SK-N-SH treated with all-trans-retinoic acid at 6 μM for 48 hours (cell line): ENCODE measurements at regions not wholly inside any gene's neighbourhood (a gene's known extent, or its start where the extent isn't known, plus 50 kb on each side); places are given as distances from the start of the nearest gene placed in this dataset.

Experiments used
- ATAC-seq: fragments of 200-7000 bp; cut with Tn5 transposase; 3 replicates; pipeline ENCODE4 v1.9.1; 2020; ENCODE audit warnings: mild to moderate bottlenecking, moderate library complexity
- ARNTL ChIP-seq: fragments of 450-650 bp; formaldehyde crosslinking; IDR thresholded peaks from 2 replicates; pipeline ENCODE4 v1.5.0; 2020; ENCODE audit warnings: low read depth, mild to moderate bottlenecking, moderate library complexity, borderline replicate concordance
- BACH2 ChIP-seq: fragments of 250-450 bp; sonication (Bioruptor Pico); IDR thresholded peaks from 2 replicates; pipeline ENCODE4 v1.9.0; 2021; ENCODE audit warnings: mild to moderate bottlenecking, borderline replicate concordance
- CSDC2 ChIP-seq: fragments of 250-450 bp; sonication (Bioruptor Pico); IDR thresholded peaks from 2 replicates; pipeline ENCODE4 v1.5.0; 2020; ENCODE audit warnings: mild to moderate bottlenecking, moderate library complexity
- ESRRG ChIP-seq: fragments of 250-450 bp; sonication (Bioruptor Pico); IDR thresholded peaks from 2 replicates; pipeline ENCODE4 v1.6.1; 2021; ENCODE audit warnings: mild to moderate bottlenecking
- GLIS3 ChIP-seq: fragments of 250-450 bp; sonication (Bioruptor Pico); IDR thresholded peaks from 2 replicates; pipeline ENCODE4 v1.5.0; 2020; ENCODE audit warnings: mild to moderate bottlenecking, moderate library complexity
- OSR1 ChIP-seq: fragments of 250-450 bp; sonication (Bioruptor Pico); IDR thresholded peaks from 2 replicates; pipeline ENCODE4 v1.8.0; 2022; ENCODE audit warnings: moderate library complexity, mild to moderate bottlenecking, inconsistent platforms
- PPARA ChIP-seq: fragments of 250-450 bp; sonication (Bioruptor Pico); IDR thresholded peaks from 2 replicates; pipeline ENCODE4 v1.5.0; 2020; ENCODE audit warnings: mild to moderate bottlenecking, borderline replicate concordance
- ZC3H10 ChIP-seq: fragments of 250-450 bp; sonication (Bioruptor Pico); IDR thresholded peaks from 2 replicates; pipeline ENCODE4 v1.5.1; 2021; ENCODE audit warnings: mild to moderate bottlenecking, moderate library complexity
- ZFP30 ChIP-seq: fragments of 450-650 bp; formaldehyde crosslinking; IDR thresholded peaks from 2 replicates; pipeline ENCODE4 v1.5.0; 2022; ENCODE audit warnings: mild to moderate bottlenecking, moderate library complexity
- ZNF565 ChIP-seq: fragments of 450-650 bp; formaldehyde crosslinking; conservative IDR thresholded peaks from 2 replicates; pipeline ENCODE4 v1.5.0; 2020; ENCODE audit warnings: low read depth, mild to moderate bottlenecking, moderate library complexity
- ZNF70 ChIP-seq: fragments of 450-650 bp; formaldehyde crosslinking; IDR thresholded peaks from 2 replicates; pipeline ENCODE4 v1.5.0; 2020; ENCODE audit warnings: mild to moderate bottlenecking, moderate library complexity
- ZNF8 ChIP-seq: fragments of 450-650 bp; formaldehyde crosslinking; IDR thresholded peaks from 2 replicates; pipeline ENCODE4 v1.5.0; 2020; ENCODE audit warnings: mild to moderate bottlenecking, moderate library complexity
- TF ChIP-seq, protein P1 (sequence below): fragments of 250-450 bp; sonication (Bioruptor Pico); IDR thresholded peaks from 2 replicates; pipeline ENCODE4 v1.5.0; 2020; ENCODE audit warnings: mild to moderate bottlenecking, moderate library complexity
- TF ChIP-seq, protein P2 (sequence below): fragments of 250-450 bp; sonication (Bioruptor Pico); IDR thresholded peaks from 2 replicates; pipeline ENCODE4 v1.8.0; 2020; ENCODE audit warnings: mild to moderate bottlenecking, moderate library complexity, borderline replicate concordance
- TF ChIP-seq, protein P3 (sequence below): fragments of 250-450 bp; sonication (Bioruptor Pico); IDR thresholded peaks from 2 replicates; pipeline ENCODE4 v1.5.1; 2021; ENCODE audit warnings: mild to moderate bottlenecking, moderate library complexity
- TF ChIP-seq, protein P4 (sequence below): fragments of 250-450 bp; sonication (Bioruptor Pico); IDR thresholded peaks from 2 replicates; pipeline ENCODE4 v1.8.0; 2021; ENCODE audit warnings: low read depth, mild to moderate bottlenecking, moderate library complexity, borderline replicate concordance

GRCh38 chr3:59486520-59486919 lies 436.7 kb upstream of the CFAP20DC start:
- ATAC-seq = no peak
- TF ChIP-seq, protein P1, sequence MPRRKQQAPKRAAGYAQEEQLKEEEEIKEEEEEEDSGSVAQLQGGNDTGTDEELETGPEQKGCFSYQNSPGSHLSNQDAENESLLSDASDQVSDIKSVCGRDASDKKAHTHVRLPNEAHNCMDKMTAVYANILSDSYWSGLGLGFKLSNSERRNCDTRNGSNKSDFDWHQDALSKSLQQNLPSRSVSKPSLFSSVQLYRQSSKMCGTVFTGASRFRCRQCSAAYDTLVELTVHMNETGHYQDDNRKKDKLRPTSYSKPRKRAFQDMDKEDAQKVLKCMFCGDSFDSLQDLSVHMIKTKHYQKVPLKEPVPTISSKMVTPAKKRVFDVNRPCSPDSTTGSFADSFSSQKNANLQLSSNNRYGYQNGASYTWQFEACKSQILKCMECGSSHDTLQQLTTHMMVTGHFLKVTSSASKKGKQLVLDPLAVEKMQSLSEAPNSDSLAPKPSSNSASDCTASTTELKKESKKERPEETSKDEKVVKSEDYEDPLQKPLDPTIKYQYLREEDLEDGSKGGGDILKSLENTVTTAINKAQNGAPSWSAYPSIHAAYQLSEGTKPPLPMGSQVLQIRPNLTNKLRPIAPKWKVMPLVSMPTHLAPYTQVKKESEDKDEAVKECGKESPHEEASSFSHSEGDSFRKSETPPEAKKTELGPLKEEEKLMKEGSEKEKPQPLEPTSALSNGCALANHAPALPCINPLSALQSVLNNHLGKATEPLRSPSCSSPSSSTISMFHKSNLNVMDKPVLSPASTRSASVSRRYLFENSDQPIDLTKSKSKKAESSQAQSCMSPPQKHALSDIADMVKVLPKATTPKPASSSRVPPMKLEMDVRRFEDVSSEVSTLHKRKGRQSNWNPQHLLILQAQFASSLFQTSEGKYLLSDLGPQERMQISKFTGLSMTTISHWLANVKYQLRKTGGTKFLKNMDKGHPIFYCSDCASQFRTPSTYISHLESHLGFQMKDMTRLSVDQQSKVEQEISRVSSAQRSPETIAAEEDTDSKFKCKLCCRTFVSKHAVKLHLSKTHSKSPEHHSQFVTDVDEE (CRISPR knock-in tag) = no peak
- TF ChIP-seq, protein P2, sequence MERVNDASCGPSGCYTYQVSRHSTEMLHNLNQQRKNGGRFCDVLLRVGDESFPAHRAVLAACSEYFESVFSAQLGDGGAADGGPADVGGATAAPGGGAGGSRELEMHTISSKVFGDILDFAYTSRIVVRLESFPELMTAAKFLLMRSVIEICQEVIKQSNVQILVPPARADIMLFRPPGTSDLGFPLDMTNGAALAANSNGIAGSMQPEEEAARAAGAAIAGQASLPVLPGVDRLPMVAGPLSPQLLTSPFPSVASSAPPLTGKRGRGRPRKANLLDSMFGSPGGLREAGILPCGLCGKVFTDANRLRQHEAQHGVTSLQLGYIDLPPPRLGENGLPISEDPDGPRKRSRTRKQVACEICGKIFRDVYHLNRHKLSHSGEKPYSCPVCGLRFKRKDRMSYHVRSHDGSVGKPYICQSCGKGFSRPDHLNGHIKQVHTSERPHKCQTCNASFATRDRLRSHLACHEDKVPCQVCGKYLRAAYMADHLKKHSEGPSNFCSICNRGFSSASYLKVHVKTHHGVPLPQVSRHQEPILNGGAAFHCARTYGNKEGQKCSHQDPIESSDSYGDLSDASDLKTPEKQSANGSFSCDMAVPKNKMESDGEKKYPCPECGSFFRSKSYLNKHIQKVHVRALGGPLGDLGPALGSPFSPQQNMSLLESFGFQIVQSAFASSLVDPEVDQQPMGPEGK (CRISPR knock-in tag) = no peak
- TF ChIP-seq PPARA (CRISPR knock-in tag) (no peak), BACH2 (CRISPR knock-in tag) (no peak), GLIS3 (CRISPR knock-in tag) (no peak), ARNTL (no peak), ZFP30 (no peak)
- TF ChIP-seq, protein P3, sequence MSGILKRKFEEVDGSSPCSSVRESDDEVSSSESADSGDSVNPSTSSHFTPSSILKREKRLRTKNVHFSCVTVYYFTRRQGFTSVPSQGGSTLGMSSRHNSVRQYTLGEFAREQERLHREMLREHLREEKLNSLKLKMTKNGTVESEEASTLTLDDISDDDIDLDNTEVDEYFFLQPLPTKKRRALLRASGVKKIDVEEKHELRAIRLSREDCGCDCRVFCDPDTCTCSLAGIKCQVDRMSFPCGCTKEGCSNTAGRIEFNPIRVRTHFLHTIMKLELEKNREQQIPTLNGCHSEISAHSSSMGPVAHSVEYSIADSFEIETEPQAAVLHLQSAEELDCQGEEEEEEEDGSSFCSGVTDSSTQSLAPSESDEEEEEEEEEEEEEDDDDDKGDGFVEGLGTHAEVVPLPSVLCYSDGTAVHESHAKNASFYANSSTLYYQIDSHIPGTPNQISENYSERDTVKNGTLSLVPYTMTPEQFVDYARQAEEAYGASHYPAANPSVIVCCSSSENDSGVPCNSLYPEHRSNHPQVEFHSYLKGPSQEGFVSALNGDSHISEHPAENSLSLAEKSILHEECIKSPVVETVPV (CRISPR knock-in tag) = no peak

GRCh38 chr3:59483191-59483590 lies 433.4 kb upstream of the CFAP20DC start:
- ATAC-seq = no peak

More at GRCh38 chr3:59483191-59483590, 433.4 kb upstream of the CFAP20DC start:
- no peak for TF ChIP-seq PPARA (CRISPR knock-in tag)
- TF ChIP-seq, protein P3 (CRISPR knock-in tag) = no peak
- no peak for TF ChIP-seq ZNF565
- TF ChIP-seq, protein P2 (CRISPR knock-in tag) = no peak
- TF ChIP-seq ZNF70 (CRISPR knock-in tag) = no peak
- no peak for TF ChIP-seq CSDC2 (CRISPR knock-in tag)
- TF ChIP-seq ZC3H10 (CRISPR knock-in tag) = no peak
- TF ChIP-seq, protein P4, sequence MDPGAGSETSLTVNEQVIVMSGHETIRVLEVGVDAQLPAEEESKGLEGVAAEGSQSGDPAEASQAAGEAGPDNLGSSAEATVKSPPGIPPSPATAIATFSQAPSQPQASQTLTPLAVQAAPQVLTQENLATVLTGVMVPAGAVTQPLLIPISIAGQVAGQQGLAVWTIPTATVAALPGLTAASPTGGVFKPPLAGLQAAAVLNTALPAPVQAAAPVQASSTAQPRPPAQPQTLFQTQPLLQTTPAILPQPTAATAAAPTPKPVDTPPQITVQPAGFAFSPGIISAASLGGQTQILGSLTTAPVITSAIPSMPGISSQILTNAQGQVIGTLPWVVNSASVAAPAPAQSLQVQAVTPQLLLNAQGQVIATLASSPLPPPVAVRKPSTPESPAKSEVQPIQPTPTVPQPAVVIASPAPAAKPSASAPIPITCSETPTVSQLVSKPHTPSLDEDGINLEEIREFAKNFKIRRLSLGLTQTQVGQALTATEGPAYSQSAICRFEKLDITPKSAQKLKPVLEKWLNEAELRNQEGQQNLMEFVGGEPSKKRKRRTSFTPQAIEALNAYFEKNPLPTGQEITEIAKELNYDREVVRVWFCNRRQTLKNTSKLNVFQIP = no peak
- TF ChIP-seq ESRRG = no peak
- TF ChIP-seq OSR1 = no peak
- no peak for TF ChIP-seq GLIS3 (CRISPR knock-in tag)
- TF ChIP-seq ZNF8 (CRISPR knock-in tag) = no peak
- TF ChIP-seq ARNTL = no peak
- TF ChIP-seq, protein P1 (CRISPR knock-in tag) = no peak
